AG10803 (cell line): ENCODE measurements at regions not wholly inside any gene's neighbourhood (a gene's known extent, or its start where the extent isn't known, plus 50 kb on each side); places are given as distances from the start of the nearest gene placed in this dataset.

ENCODE experiments used
- DNase-seq: peaks from one replicate; pipeline ENCODE4 v3.0.0; 2010; ENCODE audit warnings: low read depth
- H3K4me3 ChIP-seq: 2 replicates; pipeline ENCODE4 v1.5.1; 2011; ENCODE audit warnings: mild to moderate bottlenecking, low read length, control low read depth
- CTCF ChIP-seq: conservative IDR thresholded peaks from 2 replicates; pipeline ENCODE4 v1.5.1; 2011; ENCODE audit warnings: mild to moderate bottlenecking, low read length, control low read depth, inconsistent platforms

- DNase-seq = no peak
- no peak for TF ChIP-seq CTCF
- H3K4me3 ChIP-seq = no peak overlapping the region
Observed at GRCh38 chr5:33235824-33236223, 204.9 kb upstream of the TARS1 start.

- no peak for DNase-seq
- no peak overlapping the region for H3K4me3 ChIP-seq
- no peak for TF ChIP-seq CTCF
Observed at GRCh38 chr5:33237471-33237870, 203.3 kb upstream of the TARS1 start.

- H3K4me3 ChIP-seq = no peak overlapping the region
- no peak for TF ChIP-seq CTCF
- DNase-seq = no peak
Observed at GRCh38 chr5:33238826-33239695, 201.7 kb upstream of the TARS1 start.

GRCh38 chr5:33240558-33240957 lies 200.2 kb upstream of the TARS1 start:
- DNase-seq = no peak
- no peak for TF ChIP-seq CTCF
- H3K4me3 ChIP-seq = no peak overlapping the region

GRCh38 chr5:33241802-33242201 lies 199.0 kb upstream of the TARS1 start:
- no peak for DNase-seq
- no peak for TF ChIP-seq CTCF

GRCh38 chr5:33242277-33242676 lies 198.5 kb upstream of the TARS1 start:
- no peak overlapping the region for H3K4me3 ChIP-seq
- no peak for TF ChIP-seq CTCF
- no peak for DNase-seq

More at GRCh38 chr5:33241802-33242201, 199.0 kb upstream of the TARS1 start:
- no peak overlapping the region for H3K4me3 ChIP-seq
